CD8-positive, alpha-beta memory T cell (primary cell): ENCODE measurements at regions not wholly inside any gene's neighbourhood (a gene's known extent, or its start where the extent isn't known, plus 50 kb on each side); places are given as distances from the start of the nearest gene placed in this dataset.
"Not testable (repeated sequence)": the region's sequence is repeated elsewhere in the genome, so short reads cannot be mapped to it uniquely, and the experiment has no call there.

ENCODE experiments used
- CTCF ChIA-PET: fragments of 350-600 bp; sonication (Branson Sonifier 250); formaldehyde crosslinking; loops from one replicate; lab custom pipeline; 2021; ENCODE audit warnings: antibody characterized with exemption; lab: Charles Lee
- POLR2A ChIA-PET: fragments of 350-600 bp; sonication (Branson Sonifier 250); formaldehyde crosslinking; loops from one replicate; lab custom pipeline; 2021; ENCODE audit warnings: antibody characterized with exemption; lab: Charles Lee
- DNase-seq, 5 donors: peaks; one replicate each; pipeline versions ENCODE4 v3.0.0 to v3.0.0-alpha.2; 2020 to 2022; ENCODE audit warnings: mixed read lengths in 1 of 5
- H3K27ac ChIP-seq: one replicate; pipeline ENCODE4 v1.7.0; 2013; ENCODE audit warnings: low read depth, mild to moderate bottlenecking, low read length, moderate library complexity
- H3K27me3 ChIP-seq: 2 replicates; pipeline ENCODE4 v1.7.0; 2013; ENCODE audit warnings: low read length, mild to moderate bottlenecking; ENCODE audit not compliant: insufficient read depth, poor library complexity, severe bottlenecking
- H3K36me3 ChIP-seq: 2 replicates; pipeline ENCODE4 v1.7.0; 2013; ENCODE audit warnings: mild to moderate bottlenecking, low read length, moderate library complexity; ENCODE audit not compliant: insufficient read depth
- H3K4me1 ChIP-seq: 2 replicates; pipeline ENCODE4 v1.7.0; 2013; ENCODE audit warnings: mild to moderate bottlenecking, low read length, moderate library complexity; ENCODE audit not compliant: insufficient read depth
- H3K4me3 ChIP-seq: 2 replicates; pipeline ENCODE4 v1.7.0; 2013; ENCODE audit warnings: mild to moderate bottlenecking, low read length
- H3K9me3 ChIP-seq: 2 replicates; pipeline ENCODE4 v1.7.0; 2013; ENCODE audit warnings: mild to moderate bottlenecking, low read length
- H3K27ac Mint-ChIP-seq, 8 donors: one replicate each; pipeline ENCODE4 v1.8.0; 2020 to 2021; ENCODE audit warnings: mixed read lengths in 8 of 8, mild to moderate bottlenecking in 6 of 8, inconsistent platforms in 3 of 8, moderate library complexity in 3 of 8
- H3K27me3 Mint-ChIP-seq, 2 donors: one replicate each; pipeline ENCODE4 v1.8.0; 2020 to 2021; ENCODE audit warnings: mixed read lengths in 2 of 2, mild to moderate bottlenecking in 1 of 2, moderate library complexity in 1 of 2
- H3K36me3 Mint-ChIP-seq, 3 donors: one replicate each; pipeline ENCODE4 v1.8.0; 2020 to 2021; ENCODE audit warnings: mixed read lengths in 3 of 3, inconsistent platforms in 1 of 3, mild to moderate bottlenecking in 1 of 3
- H3K4me1 Mint-ChIP-seq, 3 donors: one replicate each; pipeline ENCODE4 v1.8.0; 2020 to 2021; ENCODE audit warnings: mixed read lengths in 3 of 3, inconsistent platforms in 1 of 3, mild to moderate bottlenecking in 1 of 3
- H3K4me3 Mint-ChIP-seq, 7 donors: one replicate each; pipeline ENCODE4 v1.8.0; 2020 to 2021; ENCODE audit warnings: mixed read lengths in 7 of 7, mild to moderate bottlenecking in 6 of 7, moderate library complexity in 4 of 7, inconsistent platforms in 2 of 7
- H3K9me3 Mint-ChIP-seq, 5 donors: one replicate each; pipeline ENCODE4 v1.8.0; 2020 to 2022; ENCODE audit warnings: mixed read lengths in 5 of 5, mild to moderate bottlenecking in 3 of 5, moderate library complexity in 2 of 5, inconsistent platforms in 1 of 5

- H3K36me3 ChIP-seq, result no peaks in the 10 kb centered on the region
- no peaks in the 10 kb centered on the region for H3K36me3 Mint-ChIP-seq
- POLR2A ChIA-PET, result no interaction called here
- H3K9me3 Mint-ChIP-seq, result peaks cover 0 to 3% (median 0%) of the 10 kb centered on the region in 5 donors
- no peaks in the 10 kb centered on the region for H3K9me3 ChIP-seq
- no peak overlapping the region for H3K27ac ChIP-seq
- H3K27ac Mint-ChIP-seq, result no peak overlapping the region
- H3K4me3 ChIP-seq, result no peak overlapping the region
- CTCF ChIA-PET, result no interaction called here
- DNase-seq, result no peak
- no peaks in the 10 kb centered on the region for H3K4me1 ChIP-seq
- H3K4me1 Mint-ChIP-seq, result no peaks in the 10 kb centered on the region
- peaks cover 1 to 5% of the 10 kb centered on the region in 2 donors for H3K27me3 Mint-ChIP-seq
- H3K27me3 ChIP-seq, result no peaks in the 10 kb centered on the region
- H3K4me3 Mint-ChIP-seq, result no peak overlapping the region
These were observed 275.7 kb upstream of the STXBP5 start for GRCh38 chr6:146928503-146928902.

GRCh38 chr6:146931214-146931613 lies 273.0 kb upstream of the STXBP5 start:
- DNase-seq, result no peak
- Histone ChIP-seq H3K4me3 (no peak overlapping the region), H3K4me1 (no peaks in the 10 kb centered on the region), H3K9me3 (no peaks in the 10 kb centered on the region), H3K27ac (no peak overlapping the region), H3K27me3 (no peaks in the 10 kb centered on the region), H3K36me3 (no peaks in the 10 kb centered on the region)
- H3K36me3 Mint-ChIP-seq, result no peaks in the 10 kb centered on the region
- POLR2A ChIA-PET, result no interaction called here
- peaks cover 1 to 9% of the 10 kb centered on the region in 2 donors for H3K27me3 Mint-ChIP-seq
- H3K9me3 Mint-ChIP-seq, result peaks cover 0 to 3% (median 0%) of the 10 kb centered on the region in 5 donors
- no peak overlapping the region for H3K4me3 Mint-ChIP-seq
- no peak overlapping the region for H3K27ac Mint-ChIP-seq
- CTCF ChIA-PET, result no interaction called here
- H3K4me1 Mint-ChIP-seq, result no peaks in the 10 kb centered on the region

DNA sequence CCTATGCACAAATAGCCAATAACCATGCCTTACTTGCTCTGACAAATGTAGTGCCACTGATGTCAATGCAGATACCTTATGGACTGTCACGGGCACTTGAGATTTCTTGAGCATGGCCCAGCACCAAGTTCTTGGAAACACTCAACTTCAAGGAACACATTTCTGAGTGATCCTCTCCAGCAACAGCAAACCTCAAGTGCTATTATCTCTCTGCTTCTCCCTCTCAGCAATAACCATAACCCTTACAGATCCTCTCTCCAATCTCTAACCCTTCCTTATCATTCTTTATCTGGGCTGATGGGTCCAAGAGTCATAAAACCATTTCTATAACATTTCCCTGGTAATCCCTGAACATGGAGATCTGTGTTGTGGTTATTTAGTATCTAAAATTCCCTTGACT lies 266.9 kb upstream of the STXBP5 start:
- peaks cover 0 to 11% (median 3%) of the 10 kb centered on the region in 5 donors for H3K9me3 Mint-ChIP-seq
- POLR2A ChIA-PET, result no interaction called here
- no peak overlapping the region for H3K27ac Mint-ChIP-seq
- no peaks in the 10 kb centered on the region for H3K36me3 ChIP-seq
- H3K27me3 ChIP-seq, result no peaks in the 10 kb centered on the region
- H3K4me3 Mint-ChIP-seq, result no peak overlapping the region
- no peak overlapping the region for H3K27ac ChIP-seq
- no peak overlapping the region for H3K4me3 ChIP-seq
- no peaks in the 10 kb centered on the region for H3K36me3 Mint-ChIP-seq
- CTCF ChIA-PET, result no interaction called here
- H3K4me1 Mint-ChIP-seq, result no peaks in the 10 kb centered on the region
- H3K9me3 ChIP-seq, result no peaks in the 10 kb centered on the region
- H3K27me3 Mint-ChIP-seq, result peaks cover 0 to 9% of the 10 kb centered on the region in 2 donors
- DNase-seq, result no peak
- H3K4me1 ChIP-seq, result no peaks in the 10 kb centered on the region

- no peak overlapping the region for H3K27ac ChIP-seq
- Mint-ChIP-seq H3K4me3 (no peak overlapping the region), H3K36me3 (no peaks in the 10 kb centered on the region), H3K27ac (no peak overlapping the region), H3K9me3 (peaks cover 0 to 11% (median 3%) of the 10 kb centered on the region in 5 donors), H3K4me1 (no peaks in the 10 kb centered on the region), H3K27me3 (peaks cover 0 to 4% of the 10 kb centered on the region in 2 donors)
- H3K27me3 ChIP-seq, result no peaks in the 10 kb centered on the region
- no peaks in the 10 kb centered on the region for H3K9me3 ChIP-seq
- DNase-seq, result no peak
- POLR2A ChIA-PET, result no interaction called here
- no peaks in the 10 kb centered on the region for H3K4me1 ChIP-seq
- H3K4me3 ChIP-seq, result no peak overlapping the region
- CTCF ChIA-PET, result no interaction called here
- no peaks in the 10 kb centered on the region for H3K36me3 ChIP-seq
These were observed 266.0 kb upstream of the STXBP5 start for GRCh38 chr6:146938266-146938665.

- POLR2A ChIA-PET, H3K27ac ChIP-seq, H3K27ac Mint-ChIP-seq, H3K36me3 Mint-ChIP-seq, H3K4me3 ChIP-seq, H3K4me1 ChIP-seq, H3K27me3 Mint-ChIP-seq, H3K36me3 ChIP-seq, H3K27me3 ChIP-seq, H3K9me3 ChIP-seq, DNase-seq, H3K4me1 Mint-ChIP-seq, CTCF ChIA-PET, H3K4me3 Mint-ChIP-seq: not testable (repeated sequence)
- peaks cover 0 to 14% (median 7%) of the 10 kb centered on the region in 5 donors for H3K9me3 Mint-ChIP-seq
These were observed 264.8 kb upstream of the STXBP5 start for GRCh38 chr6:146939456-146939855.

DNA sequence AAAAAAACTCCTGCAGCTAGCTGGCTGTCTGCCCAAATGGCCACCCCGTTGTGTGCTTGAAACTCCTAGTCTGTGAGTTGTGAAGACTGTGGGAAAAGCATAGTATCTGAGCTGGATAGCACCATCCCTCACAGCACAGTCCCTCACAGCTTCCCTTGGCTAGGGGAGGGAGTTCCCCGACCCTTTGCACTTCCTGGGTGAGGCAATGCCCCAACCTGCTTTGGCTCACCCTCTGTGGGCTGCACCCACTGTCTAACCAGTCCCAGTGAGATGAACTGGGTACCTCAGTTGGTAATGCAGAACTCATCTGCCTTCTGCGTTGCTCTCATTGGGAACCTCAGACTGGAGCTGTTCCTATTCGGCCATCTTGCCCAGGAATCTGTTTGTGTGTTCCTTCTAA lies 260.6 kb upstream of the STXBP5 start:
- Histone ChIP-seq H3K27me3 (no peaks in the 10 kb centered on the region), H3K9me3 (no peaks in the 10 kb centered on the region), H3K27ac (no peak overlapping the region), H3K4me3 (no peak overlapping the region), H3K36me3 (no peaks in the 10 kb centered on the region), H3K4me1 (no peaks in the 10 kb centered on the region)
- no peak overlapping the region for H3K27ac Mint-ChIP-seq
- ChIA-PET CTCF (no interaction called here), POLR2A (no interaction called here)
- peaks cover 0 to 12% (median 7%) of the 10 kb centered on the region in 5 donors for H3K9me3 Mint-ChIP-seq
- no peak for DNase-seq
- no peak overlapping the region for H3K4me3 Mint-ChIP-seq
- peaks cover 0 to 3% of the 10 kb centered on the region in 2 donors for H3K27me3 Mint-ChIP-seq
- no peaks in the 10 kb centered on the region for H3K4me1 Mint-ChIP-seq
- no peaks in the 10 kb centered on the region for H3K36me3 Mint-ChIP-seq

DNA sequence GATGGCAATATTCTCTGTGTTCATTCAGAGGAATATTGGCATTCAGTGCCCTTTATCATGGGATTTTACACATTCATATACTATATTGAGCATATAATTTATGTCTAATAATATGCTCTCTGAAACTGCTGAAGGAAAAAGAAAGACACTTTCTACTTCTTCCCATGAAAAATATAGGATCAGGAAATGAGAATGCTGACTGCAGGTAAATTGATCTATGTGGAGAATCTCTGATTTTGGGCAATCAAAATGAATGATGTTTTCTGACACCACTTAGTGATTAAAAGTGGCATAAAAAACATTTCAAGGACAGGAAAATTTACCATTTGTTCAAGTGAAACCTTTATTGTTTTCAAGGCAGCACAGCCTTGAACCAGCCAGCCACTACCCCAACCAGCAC lies 260.1 kb upstream of the STXBP5 start:
- Histone ChIP-seq H3K4me1 (no peaks in the 10 kb centered on the region), H3K36me3 (no peaks in the 10 kb centered on the region), H3K9me3 (no peaks in the 10 kb centered on the region), H3K27me3 (no peaks in the 10 kb centered on the region), H3K4me3 (no peak overlapping the region), H3K27ac (no peak overlapping the region)
- H3K4me3 Mint-ChIP-seq, result no peak overlapping the region
- ChIA-PET CTCF (no interaction called here), POLR2A (no interaction called here)
- H3K27me3 Mint-ChIP-seq, result peaks cover 0 to 4% of the 10 kb centered on the region in 2 donors
- H3K36me3 Mint-ChIP-seq, result no peaks in the 10 kb centered on the region
- H3K27ac Mint-ChIP-seq, result no peak overlapping the region
- H3K4me1 Mint-ChIP-seq, result no peaks in the 10 kb centered on the region
- no peak for DNase-seq
- H3K9me3 Mint-ChIP-seq, result peaks cover 0 to 12% (median 7%) of the 10 kb centered on the region in 5 donors

DNA sequence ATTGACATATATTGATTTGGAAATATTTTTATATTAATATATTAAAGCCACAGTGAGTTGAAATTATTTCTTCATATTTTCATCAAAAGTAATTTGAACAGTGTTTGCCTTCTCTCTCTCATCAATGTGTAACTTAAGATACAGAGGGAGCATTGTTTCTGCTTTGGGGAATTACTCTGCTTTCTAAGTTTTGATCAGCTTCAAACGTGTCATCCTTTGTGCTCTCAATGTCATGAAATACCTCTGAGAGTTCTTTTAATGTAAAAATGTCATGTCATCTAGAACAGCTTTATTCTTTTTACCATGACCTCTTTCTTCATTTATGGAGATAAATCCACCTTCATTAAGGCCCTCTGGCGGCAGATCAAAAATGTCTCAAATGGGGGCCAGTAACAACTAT lies 259.4 kb upstream of the STXBP5 start:
- H3K27me3 Mint-ChIP-seq, result peaks cover 0 to 4% of the 10 kb centered on the region in 2 donors
- Histone ChIP-seq H3K4me1 (no peaks in the 10 kb centered on the region), H3K27ac (no peak overlapping the region), H3K9me3 (no peaks in the 10 kb centered on the region), H3K4me3 (no peak overlapping the region), H3K27me3 (no peaks in the 10 kb centered on the region), H3K36me3 (no peaks in the 10 kb centered on the region)
- H3K9me3 Mint-ChIP-seq, result peaks cover 0 to 10% (median 7%) of the 10 kb centered on the region in 5 donors
- H3K4me1 Mint-ChIP-seq, result no peaks in the 10 kb centered on the region
- H3K27ac Mint-ChIP-seq, result no peak overlapping the region
- H3K4me3 Mint-ChIP-seq, result no peak overlapping the region
- POLR2A ChIA-PET, result no interaction called here
- no peak for DNase-seq
- CTCF ChIA-PET, result no interaction called here
- H3K36me3 Mint-ChIP-seq, result no peaks in the 10 kb centered on the region

DNA sequence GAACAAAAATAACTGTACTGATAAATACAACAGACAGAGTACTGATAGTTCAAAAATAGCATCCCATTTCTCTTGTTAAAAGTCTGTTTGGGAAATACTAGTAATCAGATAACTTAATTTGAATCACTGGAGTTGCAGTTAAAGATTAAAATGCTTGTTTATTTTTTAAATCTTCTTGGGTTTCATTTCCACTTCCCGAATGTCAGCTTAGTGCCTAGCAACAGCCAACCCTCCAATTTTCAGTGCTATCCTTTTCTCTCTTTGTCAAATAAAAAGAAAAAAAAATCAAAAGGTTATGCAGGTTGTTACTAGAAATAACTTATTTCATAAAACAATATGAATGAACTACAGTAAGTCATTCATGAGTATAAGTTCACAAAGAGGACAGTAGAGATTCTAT lies 257.7 kb upstream of the STXBP5 start:
- H3K27ac Mint-ChIP-seq, result peak overlapping the region in 1 of 8 donors; percentile 21
- CTCF ChIA-PET, result no interaction called here

More for the DNA sequence above, 257.7 kb upstream of the STXBP5 start:
- Mint-ChIP-seq H3K36me3 (no peaks in the 10 kb centered on the region), H3K27me3 (peaks cover 0 to 4% of the 10 kb centered on the region in 2 donors), H3K4me3 (no peak overlapping the region), H3K9me3 (peaks cover 0 to 9% (median 7%) of the 10 kb centered on the region in 5 donors), H3K4me1 (peaks cover 3 to 8% (median 4%) of the 10 kb centered on the region in 3 donors)
- no peaks in the 10 kb centered on the region for H3K4me1 ChIP-seq
- H3K27ac ChIP-seq, result no peak overlapping the region
- no peak overlapping the region for H3K4me3 ChIP-seq
- POLR2A ChIA-PET, result no interaction called here
- no peaks in the 10 kb centered on the region for H3K36me3 ChIP-seq
- no peak for DNase-seq
- H3K27me3 ChIP-seq, result no peaks in the 10 kb centered on the region
- H3K9me3 ChIP-seq, result no peaks in the 10 kb centered on the region
